ENCODE measurements at regions not wholly inside any gene's neighbourhood (a gene's known extent, or its start where the extent isn't known, plus 50 kb on each side); places are given as distances from the start of the nearest gene placed in this dataset.

DNA sequence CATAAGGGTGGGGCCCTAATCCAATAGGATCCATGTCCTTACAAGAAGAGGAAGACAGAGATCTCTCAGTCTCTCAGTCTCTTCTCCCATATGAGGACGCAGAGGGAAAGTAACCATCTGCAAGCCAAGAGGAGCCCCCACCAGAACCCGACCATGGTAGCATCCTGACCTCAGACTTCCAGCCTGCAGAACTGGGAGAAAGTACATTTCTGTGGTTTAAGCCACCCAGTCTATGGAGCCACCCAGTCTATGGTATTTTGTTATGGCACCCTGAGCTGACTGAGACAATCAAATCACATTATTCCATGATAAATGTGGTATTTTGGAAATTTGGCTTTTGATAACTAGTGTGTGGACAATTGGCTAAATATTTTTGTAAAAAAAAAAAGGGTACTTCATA is 101.5 kb upstream of the TMC3 start:
- TF ChIP-seq ETS2 (tag; IDR thresholded peaks at IDR 0.05; ENCODE audit: borderline replicate concordance, poor library complexity, severe bottlenecking) (no peak), TAF7 (tag; IDR thresholded peaks at IDR 0.05) (no peak), MAFF (IDR thresholded peaks at IDR 0.05; ENCODE audit: low read length) (no peak)
